Left ventricle myocardium inferior (tissue), 1 donor: ENCODE measurements at regions not wholly inside any gene's neighbourhood (a gene's known extent, or its start where the extent isn't known, plus 50 kb on each side); places are given as distances from the start of the nearest gene placed in this dataset.

Source experiments
- DNase-seq: peaks from one replicate; pipeline ENCODE4 v3.0.0-alpha.2; 2020
- H3K27ac ChIP-seq: fragments of 200-600 bp; replicated peaks from 2 replicates; pipeline ENCODE4 v1.8.0; 2021
- H3K27me3 ChIP-seq: fragments of 200-600 bp; 2 replicates; pipeline ENCODE4 v1.8.0; 2021; ENCODE audit warnings: low read depth
- H3K36me3 ChIP-seq: fragments of 200-600 bp; 2 replicates; pipeline ENCODE4 v1.8.0; 2021
- H3K4me1 ChIP-seq: fragments of 200-600 bp; 2 replicates; pipeline ENCODE4 v1.8.0; 2021
- H3K4me3 ChIP-seq: fragments of 200-600 bp; 2 replicates; pipeline ENCODE4 v1.8.0; 2021; ENCODE audit warnings: mild to moderate bottlenecking, moderate library complexity
- H3K9me3 ChIP-seq: fragments of 200-600 bp; replicated peaks from 2 replicates; pipeline ENCODE4 v1.8.0; 2021
- intact Hi-C: fragments of 100-400 bp; cut with micrococcal nuclease; formaldehyde crosslinking; loops from one replicate; pipeline ENCODE4 v1.11.0; 2022
- TF ChIP-seq, protein P1 (sequence below): fragments of 200-600 bp; IDR thresholded peaks from 2 replicates; pipeline ENCODE4 v1.8.0; 2021; ENCODE audit warnings: antibody characterized with exemption, mild to moderate bottlenecking, borderline replicate concordance
- donor health status: DM: no; HTN: yes; CAD: no; lungs with severe emphysema.

DNA sequence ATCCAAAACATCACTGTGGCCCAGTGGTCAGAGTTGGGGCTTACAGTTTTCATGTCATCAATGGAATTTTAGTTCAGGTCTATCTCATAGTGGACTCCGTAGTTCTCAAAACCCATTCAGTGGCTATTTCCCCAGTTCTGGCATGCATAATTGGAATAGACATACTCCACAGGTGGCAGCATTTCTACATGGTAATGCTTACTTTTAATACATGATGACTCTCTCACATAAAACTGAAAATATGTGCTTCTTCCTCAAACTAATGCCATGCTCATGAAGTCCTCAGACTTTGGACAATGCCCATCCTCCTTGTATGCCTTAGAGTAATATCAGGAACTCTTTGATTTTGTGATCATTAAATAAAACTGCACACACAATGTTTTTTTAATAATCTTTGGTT is 857.4 kb upstream of the GOT2 start:
- no peaks in the 10 kb centered on the region for H3K4me1 ChIP-seq
- H3K9me3 ChIP-seq: no peaks in the 10 kb centered on the region
- DNase-seq: no peak
- H3K36me3 ChIP-seq: no peaks in the 10 kb centered on the region
- H3K27me3 ChIP-seq: no peaks in the 10 kb centered on the region
- intact Hi-C loops: no loop called here
- H3K4me3 ChIP-seq: no peak overlapping the region
- no peak overlapping the region for H3K27ac ChIP-seq
- TF ChIP-seq, protein P1, sequence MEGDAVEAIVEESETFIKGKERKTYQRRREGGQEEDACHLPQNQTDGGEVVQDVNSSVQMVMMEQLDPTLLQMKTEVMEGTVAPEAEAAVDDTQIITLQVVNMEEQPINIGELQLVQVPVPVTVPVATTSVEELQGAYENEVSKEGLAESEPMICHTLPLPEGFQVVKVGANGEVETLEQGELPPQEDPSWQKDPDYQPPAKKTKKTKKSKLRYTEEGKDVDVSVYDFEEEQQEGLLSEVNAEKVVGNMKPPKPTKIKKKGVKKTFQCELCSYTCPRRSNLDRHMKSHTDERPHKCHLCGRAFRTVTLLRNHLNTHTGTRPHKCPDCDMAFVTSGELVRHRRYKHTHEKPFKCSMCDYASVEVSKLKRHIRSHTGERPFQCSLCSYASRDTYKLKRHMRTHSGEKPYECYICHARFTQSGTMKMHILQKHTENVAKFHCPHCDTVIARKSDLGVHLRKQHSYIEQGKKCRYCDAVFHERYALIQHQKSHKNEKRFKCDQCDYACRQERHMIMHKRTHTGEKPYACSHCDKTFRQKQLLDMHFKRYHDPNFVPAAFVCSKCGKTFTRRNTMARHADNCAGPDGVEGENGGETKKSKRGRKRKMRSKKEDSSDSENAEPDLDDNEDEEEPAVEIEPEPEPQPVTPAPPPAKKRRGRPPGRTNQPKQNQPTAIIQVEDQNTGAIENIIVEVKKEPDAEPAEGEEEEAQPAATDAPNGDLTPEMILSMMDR: no peak

DNA sequence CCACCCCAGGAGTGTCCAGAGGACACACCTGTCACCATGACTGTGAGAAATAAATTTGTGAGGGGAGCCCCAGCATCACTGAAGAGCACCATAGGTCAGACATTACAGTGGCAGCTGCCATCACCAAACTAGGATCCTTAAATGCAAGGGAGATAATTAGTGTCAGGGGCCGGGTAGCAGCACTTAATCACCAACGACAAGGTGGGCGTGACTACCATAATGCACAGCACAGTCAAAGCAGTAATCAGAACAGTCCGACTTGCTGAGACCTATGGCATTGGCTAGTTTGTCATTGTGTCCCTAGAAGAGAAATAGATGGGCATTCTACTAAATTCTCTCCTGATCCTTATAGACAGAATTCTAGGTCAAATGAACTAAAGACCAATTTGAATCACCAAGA is 856.7 kb upstream of the GOT2 start:
- no peaks in the 10 kb centered on the region for H3K9me3 ChIP-seq
- H3K36me3 ChIP-seq: no peaks in the 10 kb centered on the region
- H3K27me3 ChIP-seq: no peaks in the 10 kb centered on the region
- intact Hi-C loops: no loop called here
- no peak overlapping the region for H3K4me3 ChIP-seq
- TF ChIP-seq, protein P1: no peak
- no peaks in the 10 kb centered on the region for H3K4me1 ChIP-seq
- DNase-seq: no peak
- no peak overlapping the region for H3K27ac ChIP-seq

DNA sequence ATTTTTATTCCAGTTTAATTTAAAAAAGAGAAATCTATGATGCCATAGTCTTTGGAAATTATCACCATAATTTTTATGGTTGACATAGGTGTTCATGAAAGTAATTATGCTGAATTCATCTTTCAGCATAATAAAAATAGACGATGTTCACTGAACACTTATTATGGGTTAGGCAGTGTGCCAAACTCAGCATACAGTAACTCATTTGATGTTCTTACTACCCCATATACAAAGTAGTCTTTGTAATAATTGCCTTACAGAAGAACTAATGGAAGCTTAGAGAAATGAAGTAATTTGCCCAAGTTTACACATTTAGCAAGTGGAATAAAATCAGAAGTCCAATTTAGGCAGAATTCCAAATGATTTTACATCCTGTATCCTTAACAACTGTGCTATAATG is 852.2 kb upstream of the GOT2 start:
- Histone ChIP-seq H3K4me3 (no peak overlapping the region), H3K36me3 (no peaks in the 10 kb centered on the region), H3K27me3 (no peaks in the 10 kb centered on the region), H3K9me3 (no peaks in the 10 kb centered on the region), H3K27ac (no peak overlapping the region), H3K4me1 (no peaks in the 10 kb centered on the region)
- no peak for DNase-seq
- TF ChIP-seq, protein P1: no peak
- intact Hi-C loops: no loop called here

DNA sequence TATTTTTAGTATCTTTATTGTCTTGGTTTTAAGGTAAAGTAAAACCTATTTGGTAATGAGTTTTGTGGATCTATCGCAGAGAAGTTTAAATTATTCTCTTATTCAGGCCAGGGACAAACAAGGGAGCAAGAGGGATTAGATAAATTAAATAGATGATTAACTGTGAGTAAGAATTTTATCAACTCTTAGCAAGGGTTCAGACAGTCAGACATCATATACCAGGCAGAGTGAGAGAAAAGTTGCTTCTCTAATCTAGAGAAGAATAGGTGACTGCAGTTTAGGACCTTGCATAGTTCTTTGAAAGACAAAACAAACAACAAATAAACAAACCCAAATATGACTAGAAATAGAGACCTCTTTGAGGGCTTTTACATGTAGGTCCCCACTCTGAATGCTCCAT is 840.2 kb upstream of the GOT2 start:
- Histone ChIP-seq H3K4me3 (no peak overlapping the region), H3K36me3 (no peaks in the 10 kb centered on the region), H3K9me3 (no peaks in the 10 kb centered on the region), H3K4me1 (no peaks in the 10 kb centered on the region), H3K27me3 (no peaks in the 10 kb centered on the region), H3K27ac (no peak overlapping the region)
- TF ChIP-seq, protein P1: no peak
- intact Hi-C loops: no loop called here
- no peak for DNase-seq

DNA sequence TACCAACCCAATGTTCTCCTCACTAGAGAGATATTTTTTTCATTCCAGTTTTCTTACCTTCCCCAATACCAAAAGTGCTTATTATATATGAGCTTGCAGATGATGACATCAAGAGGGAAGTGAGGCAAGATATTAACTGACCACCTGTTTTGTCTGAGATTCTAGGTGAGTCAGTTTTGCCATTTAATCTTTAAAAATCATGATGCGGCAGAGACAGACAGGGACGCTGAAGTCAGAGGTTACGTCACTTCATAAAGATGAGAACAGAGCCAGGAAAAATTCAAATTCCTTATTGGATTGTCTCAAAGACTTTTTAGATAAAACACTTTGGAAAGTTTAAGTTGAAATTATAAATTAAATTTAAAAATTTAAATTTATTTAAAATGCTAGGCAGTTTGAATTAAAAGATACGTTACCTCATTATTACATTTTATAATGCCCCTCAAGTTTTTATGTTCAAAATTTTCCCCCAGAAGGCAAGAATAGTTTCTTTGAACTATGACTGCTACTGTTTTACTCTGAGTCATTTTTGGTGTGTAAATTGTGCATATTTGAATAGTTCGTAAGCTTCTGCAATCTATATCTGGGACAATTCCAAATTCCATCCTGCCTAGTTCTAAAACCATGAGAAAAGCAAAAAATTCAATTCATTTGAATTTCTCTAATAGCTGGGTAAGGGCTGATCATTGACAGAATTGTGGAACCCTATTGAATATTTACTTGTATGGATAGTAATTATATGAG is 839.6 kb upstream of the GOT2 start:
- no peaks in the 10 kb centered on the region for H3K36me3 ChIP-seq
- no peak for DNase-seq
- H3K27me3 ChIP-seq: no peaks in the 10 kb centered on the region
- no peaks in the 10 kb centered on the region for H3K9me3 ChIP-seq
- H3K4me1 ChIP-seq: no peaks in the 10 kb centered on the region
- TF ChIP-seq, protein P1: no peak
- H3K4me3 ChIP-seq: no peak overlapping the region
- intact Hi-C loops: no loop called here
- no peak overlapping the region for H3K27ac ChIP-seq
